Ectodermal cell (in vitro differentiated cells): ENCODE measurements at regions not wholly inside any gene's neighbourhood (a gene's known extent, or its start where the extent isn't known, plus 50 kb on each side); places are given as distances from the start of the nearest gene placed in this dataset.
"Not testable (repeated sequence)": the region's sequence is repeated elsewhere in the genome, so short reads cannot be mapped to it uniquely, and the experiment has no call there.

Source experiments
- H3K27ac ChIP-seq: 2 replicates; pipeline ENCODE4 v1.7.0; 2013; ENCODE audit warnings: mild to moderate bottlenecking, low read depth, low read length; ENCODE audit not compliant: insufficient read depth, poor library complexity, severe bottlenecking
- H3K27me3 ChIP-seq: 2 replicates; pipeline ENCODE4 v1.7.0; 2013; ENCODE audit warnings: mild to moderate bottlenecking, low read length; ENCODE audit not compliant: insufficient read depth, control insufficient read depth, poor library complexity, severe bottlenecking
- H3K36me3 ChIP-seq: one replicate; pipeline ENCODE4 v1.7.0; 2013; ENCODE audit warnings: low read length; ENCODE audit not compliant: control insufficient read depth, insufficient read depth
- H3K4me1 ChIP-seq: one replicate; pipeline ENCODE4 v1.7.0; 2013; ENCODE audit warnings: low read length; ENCODE audit not compliant: control insufficient read depth, insufficient read depth
- H3K4me3 ChIP-seq: 2 replicates; pipeline ENCODE4 v1.7.0; 2013; ENCODE audit warnings: low read depth, low read length, control low read depth; ENCODE audit not compliant: insufficient read depth
- H3K9me3 ChIP-seq: 2 replicates; pipeline ENCODE4 v1.7.0; 2013; ENCODE audit warnings: mild to moderate bottlenecking, low read length, moderate library complexity; ENCODE audit not compliant: control insufficient read depth
- WGBS, 2 experiments: methylation state at CpG; one replicate each; pipeline ENCODE4 v1.1.7; 2013; ENCODE audit warnings: missing lambda C conversion rate in 2 of 2; 5-methylcytosine and 5-hydroxymethylcytosine counted together

- H3K9me3 ChIP-seq: no peaks in the 10 kb centered on the region
- no peaks in the 10 kb centered on the region for H3K4me1 ChIP-seq
- H3K27me3 ChIP-seq: no peaks in the 10 kb centered on the region
- WGBS, 2 experiments: 100% methylated on average over 1 of the region's 1 CpG; no CpG with 5 or more reads in 1 of the 2 experiments
- no peak overlapping the region for H3K27ac ChIP-seq
- no peaks in the 10 kb centered on the region for H3K36me3 ChIP-seq
- H3K4me3 ChIP-seq: no peak overlapping the region
Measured at GRCh38 chr2:56806924-56807323, 623.1 kb downstream of the CCDC85A start.

GRCh38 chr2:56807861-56808260 lies 624.1 kb downstream of the CCDC85A start:
- Histone ChIP-seq H3K36me3 (no peaks in the 10 kb centered on the region), H3K4me3 (no peak overlapping the region), H3K4me1 (no peaks in the 10 kb centered on the region), H3K9me3 (no peaks in the 10 kb centered on the region), H3K27me3 (no peaks in the 10 kb centered on the region), H3K27ac (no peak overlapping the region)
- 90 to 95% methylated on average over 2 of the region's 2 CpGs for WGBS, 2 experiments

GRCh38 chr2:56811401-56811800 lies 627.6 kb downstream of the CCDC85A start:
- no peaks in the 10 kb centered on the region for H3K9me3 ChIP-seq
- no peaks in the 10 kb centered on the region for H3K36me3 ChIP-seq
- no peak overlapping the region for H3K27ac ChIP-seq
- WGBS, 2 experiments: 85 to 89% methylated on average over 2 of the region's 2 CpGs
- no peak overlapping the region for H3K4me3 ChIP-seq
- H3K27me3 ChIP-seq: no peaks in the 10 kb centered on the region
- H3K4me1 ChIP-seq: no peaks in the 10 kb centered on the region

- Histone ChIP-seq H3K9me3 (no peaks in the 10 kb centered on the region), H3K27me3 (no peaks in the 10 kb centered on the region), H3K4me1 (no peaks in the 10 kb centered on the region), H3K36me3 (no peaks in the 10 kb centered on the region), H3K4me3 (no peak overlapping the region), H3K27ac (no peak overlapping the region)
- WGBS, 2 experiments: no CpG with 5 or more reads among the region's 1 CpG
Measured at GRCh38 chr2:56812432-56812831, 628.6 kb downstream of the CCDC85A start.

GRCh38 chr2:56813490-56813889 lies 629.7 kb downstream of the CCDC85A start:
- no peaks in the 10 kb centered on the region for H3K9me3 ChIP-seq
- H3K27me3 ChIP-seq: no peaks in the 10 kb centered on the region
- WGBS, 2 experiments: 96 to 98% methylated on average over 2 of the region's 2 CpGs
- H3K36me3 ChIP-seq: no peaks in the 10 kb centered on the region
- no peak overlapping the region for H3K27ac ChIP-seq
- no peak overlapping the region for H3K4me3 ChIP-seq
- H3K4me1 ChIP-seq: no peaks in the 10 kb centered on the region

GRCh38 chr2:56816666-56817065 lies 632.9 kb downstream of the CCDC85A start:
- Histone ChIP-seq H3K4me1 (no peaks in the 10 kb centered on the region), H3K4me3 (no peak overlapping the region), H3K9me3 (no peaks in the 10 kb centered on the region), H3K27ac (no peak overlapping the region), H3K27me3 (no peaks in the 10 kb centered on the region), H3K36me3 (no peaks in the 10 kb centered on the region)
- 84 to 86% methylated on average over 5 of the region's 5 CpGs for WGBS, 2 experiments

GRCh38 chr2:56831780-56832179 lies 648.0 kb downstream of the CCDC85A start:
- Histone ChIP-seq H3K4me1 (no peaks in the 10 kb centered on the region), H3K36me3 (no peaks in the 10 kb centered on the region), H3K27ac (no peak overlapping the region), H3K4me3 (no peak overlapping the region), H3K27me3 (no peaks in the 10 kb centered on the region), H3K9me3 (no peaks in the 10 kb centered on the region)
- 91 to 100% methylated on average over 1 of the region's 1 CpG for WGBS, 2 experiments

GRCh38 chr2:56834686-56835085 lies 650.9 kb downstream of the CCDC85A start:
- WGBS, 2 experiments: 94 to 97% methylated on average over 5 of the region's 5 CpGs
- no peak overlapping the region for H3K4me3 ChIP-seq
- no peaks in the 10 kb centered on the region for H3K36me3 ChIP-seq
- H3K27me3 ChIP-seq: no peaks in the 10 kb centered on the region
- H3K4me1 ChIP-seq: no peaks in the 10 kb centered on the region
- no peaks in the 10 kb centered on the region for H3K9me3 ChIP-seq
- no peak overlapping the region for H3K27ac ChIP-seq

GRCh38 chr2:56840009-56840408 lies 656.2 kb downstream of the CCDC85A start:
- H3K27me3 ChIP-seq: not testable (repeated sequence)

GRCh38 chr2:56860991-56861390 lies 677.2 kb downstream of the CCDC85A start:
- H3K4me3 ChIP-seq: no peak overlapping the region
- no peaks in the 10 kb centered on the region for H3K36me3 ChIP-seq
- no peaks in the 10 kb centered on the region for H3K9me3 ChIP-seq
- no peak overlapping the region for H3K27ac ChIP-seq
- no peaks in the 10 kb centered on the region for H3K4me1 ChIP-seq
- H3K27me3 ChIP-seq: no peaks in the 10 kb centered on the region

More at GRCh38 chr2:56840009-56840408, 656.2 kb downstream of the CCDC85A start:
- not testable (repeated sequence) for H3K4me3 ChIP-seq, H3K36me3 ChIP-seq, H3K9me3 ChIP-seq, H3K27ac ChIP-seq, H3K4me1 ChIP-seq

GRCh38 chr2:56871644-56872043 lies 687.9 kb downstream of the CCDC85A start:
- WGBS, 2 experiments: 100% methylated on average over 1 of the region's 1 CpG; no CpG with 5 or more reads in 1 of the 2 experiments
- H3K9me3 ChIP-seq: no peaks in the 10 kb centered on the region
- H3K4me3 ChIP-seq: no peak overlapping the region
- no peak overlapping the region for H3K27ac ChIP-seq
- H3K27me3 ChIP-seq: no peaks in the 10 kb centered on the region
- no peaks in the 10 kb centered on the region for H3K36me3 ChIP-seq
- no peaks in the 10 kb centered on the region for H3K4me1 ChIP-seq
